ENCODE measurements at regions not wholly inside any gene's neighbourhood (a gene's known extent, or its start where the extent isn't known, plus 50 kb on each side); places are given as distances from the start of the nearest gene placed in this dataset.
A peak's percentile ranks its signal among the peaks of the same experiment; 100 is the strongest.

- TF ChIP-seq ZNF174 (tag by site-specific recombination; IDR thresholded peaks at IDR 0.05) (no peak), GFI1B (tag by site-specific recombination; IDR thresholded peaks at IDR 0.05) (no peak), ZNF510 (tag by site-specific recombination; IDR thresholded peaks at IDR 0.05; ENCODE audit: insufficient replicate concordance) (no peak), ZNF549 (tag by site-specific recombination; IDR thresholded peaks at IDR 0.05) (no peak)
These were observed 208.7 kb upstream of the IER5L start (continued) for GRCh38 chr9:129386812-129387177.

DNA sequence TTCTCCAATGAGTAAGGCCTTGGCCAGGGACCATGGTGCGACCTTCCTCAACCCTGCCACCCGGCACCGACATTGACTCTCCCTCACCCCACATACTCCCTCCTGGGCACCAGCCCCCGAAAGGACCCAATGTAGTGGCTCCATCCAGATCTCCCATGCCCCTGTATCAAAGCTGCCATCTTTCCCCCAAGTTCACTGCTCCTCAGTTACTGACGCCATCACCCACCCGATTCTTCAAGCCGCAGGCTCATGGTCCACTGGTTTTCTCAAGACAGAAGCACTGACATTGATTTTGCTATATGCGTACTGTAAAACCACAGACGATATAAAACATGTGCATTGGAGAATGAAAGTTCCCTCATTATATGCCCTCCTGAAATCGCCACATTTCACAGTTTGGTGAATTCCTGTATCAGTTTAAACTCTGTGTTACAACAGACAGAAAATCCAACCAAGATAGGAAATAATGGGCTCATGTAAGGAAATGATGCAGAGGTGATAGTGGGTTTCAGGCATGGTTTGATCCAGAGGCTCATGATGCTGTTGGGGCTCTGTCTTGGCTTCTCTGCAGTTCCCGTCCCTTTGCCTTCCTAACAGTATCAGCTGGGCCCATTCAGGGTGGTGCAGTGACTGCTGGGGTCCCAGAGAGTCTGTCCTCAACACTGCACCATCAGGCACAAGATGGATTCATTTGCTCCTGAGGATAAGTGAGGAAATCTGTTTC lies 207.3 kb upstream of the IER5L start:
- CTCF ChIA-PET, result interaction anchor here (0.7 kb wide), 1 partner anchor 51 kb away, joined by 3 read pairs; no protein-coding TSS in a partner anchor
- Histone ChIP-seq H3K4me1 (ENCODE audit: control insufficient read depth, insufficient read depth, low read length) (no peaks in the 10 kb centered on the region), H3K9me3 (ENCODE audit: control insufficient read depth, insufficient read depth, low read depth, low read length) (no peaks in the 10 kb centered on the region), H3K27ac (ENCODE audit: extremely low read depth, low read depth, low read length) (no peak overlapping the region), H3K36me3 (ENCODE audit: control insufficient read depth in 2 of 2, insufficient read depth in 1 of 2, low read length in 2 of 2) (no peaks in the 10 kb centered on the region), H3K4me3 (ENCODE audit: low read depth, low read length) (no peak overlapping the region)
- TF ChIP-seq ZBTB21 (tag by site-specific recombination; IDR thresholded peaks at IDR 0.05), result no peak
- no peak for TF ChIP-seq ZNF19 (tag by site-specific recombination; IDR thresholded peaks at IDR 0.05; ENCODE audit: low read depth)
- no peak for TF ChIP-seq BCL11A (tag by site-specific recombination; IDR thresholded peaks at IDR 0.05; ENCODE audit: low read depth)
- TF ChIP-seq ZNF221 (tag by site-specific recombination; IDR thresholded peaks at IDR 0.05; ENCODE audit: borderline replicate concordance), result no peak
- TF ChIP-seq ZBTB8A (tag by site-specific recombination; IDR thresholded peaks at IDR 0.05), result no peak
- no peak for TF ChIP-seq ZIC2 (tag by site-specific recombination; IDR thresholded peaks at IDR 0.05)
- no peak for TF ChIP-seq ZNF677 (tag by site-specific recombination; IDR thresholded peaks at IDR 0.05)
- TF ChIP-seq SETDB1 (IDR thresholded peaks at IDR 0.05; ENCODE audit: insufficient read length, low read length), result no peak
- no peak for TF ChIP-seq ZNF423 (tag by site-specific recombination; IDR thresholded peaks at IDR 0.05)
- no peak for TF ChIP-seq ZNF354C (tag by site-specific recombination; IDR thresholded peaks at IDR 0.05; ENCODE audit: borderline replicate concordance, low read depth)
- no peak for TF ChIP-seq ZNF658 (tag by site-specific recombination; IDR thresholded peaks at IDR 0.05)
- no peak for TF ChIP-seq GLI2 (tag by site-specific recombination; IDR thresholded peaks at IDR 0.05; ENCODE audit: borderline replicate concordance, low read depth)
- TF ChIP-seq ZNF324 (tag by site-specific recombination; IDR thresholded peaks at IDR 0.05), result no peak
- POLR2A ChIA-PET, result no interaction called here

DNA sequence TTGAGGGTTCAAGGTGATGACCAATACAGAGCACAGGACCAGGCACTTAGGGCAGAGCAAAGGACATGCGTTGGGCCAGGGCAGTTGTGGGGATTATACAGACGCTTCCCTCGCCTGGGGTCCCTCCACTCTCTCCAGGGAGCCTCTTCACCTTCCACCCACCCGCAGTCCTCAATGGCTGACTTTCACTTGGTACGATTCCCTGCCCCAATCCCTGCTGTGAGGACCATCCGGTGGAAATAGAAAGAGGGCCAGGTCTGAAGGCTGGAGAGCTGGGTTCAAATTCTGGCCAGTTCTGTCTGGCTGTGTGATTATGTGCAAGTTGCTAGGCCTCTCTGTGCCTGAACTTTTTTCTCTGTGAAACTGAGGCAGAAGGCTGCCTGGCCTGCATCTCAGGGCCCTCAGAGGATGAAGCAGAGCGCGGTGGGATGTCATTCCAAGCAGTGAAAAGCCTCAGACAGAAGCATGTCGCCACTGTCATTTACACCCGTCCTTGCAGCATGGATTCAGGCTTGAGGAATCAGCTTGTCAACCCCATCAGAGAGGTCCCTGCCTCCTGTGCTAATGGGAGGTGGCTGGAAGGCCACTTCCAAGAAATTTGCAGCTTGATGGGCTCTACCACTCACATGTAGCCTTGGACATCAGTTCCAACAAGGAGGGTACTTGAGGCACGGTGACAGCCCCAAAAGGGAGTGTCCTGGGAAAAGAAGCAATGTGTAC lies 206.6 kb upstream of the IER5L start:
- CTCF ChIA-PET, result interaction anchor here (0.7 kb wide), 1 partner anchor 50 kb away, joined by 3 read pairs; no protein-coding TSS in a partner anchor
- no peak overlapping the region for H3K27ac ChIP-seq (ENCODE audit: extremely low read depth, low read depth, low read length)
- H3K36me3 ChIP-seq (ENCODE audit: control insufficient read depth in 2 of 2, insufficient read depth in 1 of 2, low read length in 2 of 2), result no peaks in the 10 kb centered on the region
- TF ChIP-seq ZXDB (tag by site-specific recombination; IDR thresholded peaks at IDR 0.05) (no peak), ZNF768 (tag by site-specific recombination; IDR thresholded peaks at IDR 0.05) (peak; percentile 76), ZNF121 (tag by site-specific recombination; IDR thresholded peaks at IDR 0.05) (no peak), PRDM10 (tag by site-specific recombination; IDR thresholded peaks at IDR 0.05) (peak; percentile 35; the same call in 1 of the 2 replicates)
- no peaks in the 10 kb centered on the region for H3K9me3 ChIP-seq (ENCODE audit: control insufficient read depth, insufficient read depth, low read depth, low read length)
- H3K4me3 ChIP-seq (ENCODE audit: low read depth, low read length), result no peak overlapping the region
- H3K4me1 ChIP-seq (ENCODE audit: control insufficient read depth, insufficient read depth, low read length), result no peaks in the 10 kb centered on the region
- POLR2A ChIA-PET, result interaction anchor here (0.5 kb wide), 1 partner anchor 272 kb away, joined by 3 read pairs; no protein-coding TSS in a partner anchor
